ENCODE measurements at regions not wholly inside any gene's neighbourhood (a gene's known extent, or its start where the extent isn't known, plus 50 kb on each side); places are given as distances from the start of the nearest gene placed in this dataset.

GRCh38 chr3:124203292-124203691, 211.4 kb upstream of the ROPN1 start:
- TF ChIP-seq CTCF (conservative IDR thresholded peaks at IDR 0.05; ENCODE audit: low read length) (no peak), EZH2phosphoT487 (IDR thresholded peaks at IDR 0.05; ENCODE audit: borderline replicate concordance) (no peak)

Data from Loucy (cell line).